ENCODE measurements at regions not wholly inside any gene's neighbourhood (a gene's known extent, or its start where the extent isn't known, plus 50 kb on each side); places are given as distances from the start of the nearest gene placed in this dataset.

DNA sequence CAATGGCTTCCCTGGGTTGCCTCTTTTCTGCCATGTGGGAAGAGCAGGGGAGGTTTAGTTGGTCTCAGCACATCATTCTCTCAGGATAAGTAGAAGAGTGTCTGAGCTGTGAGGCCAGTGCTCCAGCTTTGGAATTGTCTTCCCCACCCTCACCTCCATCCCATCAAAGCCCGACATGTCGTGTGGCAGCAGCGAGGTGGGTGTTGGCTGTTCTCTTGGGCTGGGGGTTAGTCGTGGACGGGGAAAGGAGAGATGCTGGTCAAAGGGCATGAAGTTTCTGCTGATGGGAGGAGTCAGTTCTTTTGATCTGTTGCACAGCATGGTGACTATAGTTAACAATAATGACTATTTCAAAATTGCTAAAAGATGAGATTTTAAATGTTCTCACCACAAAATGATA lies 404.2 kb downstream of the TMEM121 start:
- TF ChIP-seq ZNF274 (IDR thresholded peaks at IDR 0.05; ENCODE audit: low read depth, low read length) (no peak), SUZ12 (IDR thresholded peaks at IDR 0.05; ENCODE audit: extremely low read depth, insufficient read depth, insufficient read length) (no peak)

Data from NT2/D1 (cell line).